ENCODE measurements at regions not wholly inside any gene's neighbourhood (a gene's known extent, or its start where the extent isn't known, plus 50 kb on each side); places are given as distances from the start of the nearest gene placed in this dataset.

GRCh38 chr14:27222671-27223070 lies 624.8 kb upstream of the NOVA1 start:
- TF ChIP-seq CTCF (IDR thresholded peaks at IDR 0.05; ENCODE audit: low read depth, low read length, poor library complexity, severe bottlenecking), result no peak
- TF ChIP-seq EZH2phosphoT487 (IDR thresholded peaks at IDR 0.05; ENCODE audit: borderline replicate concordance, low read length), result no peak

Measured in DOHH2 (cell line).